PC-3 (cell line): ENCODE measurements at regions not wholly inside any gene's neighbourhood (a gene's known extent, or its start where the extent isn't known, plus 50 kb on each side); places are given as distances from the start of the nearest gene placed in this dataset.

Source experiments
- EZH2 ChIP-seq: fragments of 300-600 bp; sonication (generic); IDR thresholded peaks from one replicate; pipeline ENCODE4 v1.6.1; 2017; ENCODE audit warnings: antibody characterized with exemption, mild to moderate bottlenecking, low read length; ENCODE audit not compliant: unreplicated experiment
- TF ChIP-seq, protein P1 (sequence below): fragments of 300-600 bp; sonication (generic); conservative IDR thresholded peaks from 2 replicates; pipeline ENCODE4 v1.5.1; 2017; ENCODE audit warnings: antibody characterized with exemption, low read depth, mild to moderate bottlenecking, low read length

DNA sequence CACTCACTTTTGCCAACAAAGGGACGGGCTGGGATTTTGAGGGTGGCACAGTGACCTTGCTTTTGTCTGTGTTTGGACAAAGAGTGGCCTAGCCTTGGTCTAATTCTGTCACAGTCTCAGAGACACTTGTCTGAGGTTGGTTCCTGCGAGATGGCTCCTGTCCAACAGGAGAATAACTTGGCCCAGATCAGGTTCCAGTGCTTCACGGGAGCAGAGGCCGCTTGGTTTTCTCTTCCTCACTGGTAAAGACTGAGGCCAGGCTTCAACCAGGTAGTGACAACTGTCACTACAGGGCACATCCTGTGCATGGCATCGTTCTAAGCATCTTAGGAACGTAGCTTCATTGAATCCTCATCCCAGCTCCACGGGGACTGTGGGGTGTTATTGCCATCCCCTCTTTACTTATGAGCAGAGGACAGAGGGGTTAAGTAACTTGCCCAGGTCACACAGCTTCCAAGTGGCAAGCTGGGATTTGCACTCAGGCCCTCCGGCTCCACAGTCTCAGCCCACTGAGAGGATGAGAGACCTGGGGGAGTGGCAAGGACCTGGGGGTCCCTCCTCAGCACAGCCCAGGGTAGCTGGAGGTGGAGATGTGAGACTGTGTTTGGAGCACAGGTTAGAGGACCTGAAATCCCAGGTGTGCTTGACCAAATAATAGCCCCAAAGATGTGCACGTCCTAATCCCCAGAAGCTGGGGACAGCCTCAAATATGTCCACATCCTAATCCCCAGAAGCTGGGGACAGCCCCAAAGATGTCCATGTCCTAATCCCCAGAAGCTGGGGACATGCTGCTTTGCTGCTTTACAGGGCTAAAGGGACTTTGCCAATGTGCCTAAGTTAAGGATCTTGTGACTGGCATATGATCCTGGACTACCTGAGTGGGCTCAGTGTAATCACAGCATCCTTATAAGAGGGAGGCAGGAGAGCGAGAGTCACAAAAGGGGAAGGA is 179.2 kb upstream of the RTL1 start:
- TF ChIP-seq, protein P1, sequence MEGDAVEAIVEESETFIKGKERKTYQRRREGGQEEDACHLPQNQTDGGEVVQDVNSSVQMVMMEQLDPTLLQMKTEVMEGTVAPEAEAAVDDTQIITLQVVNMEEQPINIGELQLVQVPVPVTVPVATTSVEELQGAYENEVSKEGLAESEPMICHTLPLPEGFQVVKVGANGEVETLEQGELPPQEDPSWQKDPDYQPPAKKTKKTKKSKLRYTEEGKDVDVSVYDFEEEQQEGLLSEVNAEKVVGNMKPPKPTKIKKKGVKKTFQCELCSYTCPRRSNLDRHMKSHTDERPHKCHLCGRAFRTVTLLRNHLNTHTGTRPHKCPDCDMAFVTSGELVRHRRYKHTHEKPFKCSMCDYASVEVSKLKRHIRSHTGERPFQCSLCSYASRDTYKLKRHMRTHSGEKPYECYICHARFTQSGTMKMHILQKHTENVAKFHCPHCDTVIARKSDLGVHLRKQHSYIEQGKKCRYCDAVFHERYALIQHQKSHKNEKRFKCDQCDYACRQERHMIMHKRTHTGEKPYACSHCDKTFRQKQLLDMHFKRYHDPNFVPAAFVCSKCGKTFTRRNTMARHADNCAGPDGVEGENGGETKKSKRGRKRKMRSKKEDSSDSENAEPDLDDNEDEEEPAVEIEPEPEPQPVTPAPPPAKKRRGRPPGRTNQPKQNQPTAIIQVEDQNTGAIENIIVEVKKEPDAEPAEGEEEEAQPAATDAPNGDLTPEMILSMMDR: no peak
- no peak for TF ChIP-seq EZH2
